Stomach (tissue), 8 donors: ENCODE measurements at regions not wholly inside any gene's neighbourhood (a gene's known extent, or its start where the extent isn't known, plus 50 kb on each side); places are given as distances from the start of the nearest gene placed in this dataset.

ENCODE experiments used
- DNase-seq, 2 donors: peaks; one replicate each; pipeline versions ENCODE4 v3.0.0 to v3.0.0-alpha.2; 2013 to 2019
- H3K27ac ChIP-seq, 5 donors: fragments of 200-600 bp in 4 of 5; sonication (generic) in 4 of 5; one replicate each; pipeline ENCODE4 v1.5.1; 2013 to 2019; ENCODE audit warnings: mild to moderate bottlenecking in 1 of 5, moderate library complexity in 1 of 5
- H3K27me3 ChIP-seq, 3 donors: fragments of 200-600 bp; sonication (generic); one replicate each; pipeline ENCODE4 v1.5.1; 2017 to 2019; ENCODE audit warnings: mixed run types in 1 of 3
- H3K36me3 ChIP-seq, 4 donors: fragments of 200-600 bp; sonication (generic); 1 replicate in 3 of 4; 2 replicates in 1 of 4; pipeline ENCODE4 v1.5.1; 2016 to 2019
- H3K4me1 ChIP-seq, 4 donors: fragments of 200-600 bp; sonication (generic); one replicate each; pipeline ENCODE4 v1.5.1; 2016 to 2019
- H3K4me3 ChIP-seq, 4 donors: fragments of 200-600 bp; sonication (generic) in 3 of 4; one replicate each; pipeline ENCODE4 v1.5.1; 2016 to 2019; ENCODE audit warnings: mild to moderate bottlenecking in 1 of 4
- H3K9me3 ChIP-seq, 4 donors: fragments of 200-600 bp; sonication (generic); one replicate each; pipeline ENCODE4 v1.5.1; 2016 to 2019
- CTCF ChIP-seq, 7 experiments: fragments of 450-650 bp in 4 of 7; fragments of 200-600 bp in 3 of 7; sonication (generic) in 3 of 7; IDR thresholded peaks; one replicate each; pipeline ENCODE4 v1.5.1; 2016 to 2019; ENCODE audit warnings: antibody characterized with exemption in 7 of 7, control low read depth in 2 of 7, mild to moderate bottlenecking in 1 of 7
- EP300 ChIP-seq: sonication (generic); formaldehyde crosslinking; IDR thresholded peaks from one replicate; pipeline ENCODE4 v1.6.1; 2017; ENCODE audit warnings: antibody characterized with exemption
- POLR2A ChIP-seq, 4 donors: fragments of 450-650 bp; IDR thresholded peaks; one replicate each; pipeline ENCODE4 v1.6.1; 2016; ENCODE audit warnings: antibody characterized with exemption in 4 of 4, control low read depth in 2 of 4, mild to moderate bottlenecking in 1 of 4, moderate library complexity in 1 of 4
- POLR2AphosphoS5 ChIP-seq, 3 donors: sonication (generic); formaldehyde crosslinking; IDR thresholded peaks; one replicate each; pipeline ENCODE4 v1.6.1; 2016; ENCODE audit warnings: antibody characterized with exemption in 3 of 3
- WGBS, 5 donors: extraction: QIAGEN DNeasy Blood & Tissue Kit in 3 of 5; methylation state at CpG; one replicate each; pipeline versions ENCODE4 v1.1.5 to v1.1.7; 2013 to 2018; 5-methylcytosine and 5-hydroxymethylcytosine counted together
- intact Hi-C: fragments of 100-400 bp; cut with DNase I; formaldehyde crosslinking; loops from one replicate; pipeline ENCODE4 v1.15.1; 2023; ENCODE audit warnings: low total_unique reads
- donor health status: healthy with polysubstance abuse.
- donor health status: Bipolar disorder and iron deficiency.
- donor health status: healthy.

GRCh38 chr15:86001200-86001599, 78.5 kb upstream of the AGBL1 start:
- no peaks in the 10 kb centered on the region for H3K27me3 ChIP-seq
- no peaks in the 10 kb centered on the region for H3K36me3 ChIP-seq
- intact Hi-C loops: no loop called here
- TF ChIP-seq POLR2AphosphoS5 (IDR thresholded peaks at IDR 0.05) (no peak), CTCF (IDR thresholded peaks at IDR 0.05) (no peak), EP300 (no peak), POLR2A (IDR thresholded peaks at IDR 0.05) (no peak)
- H3K4me3 ChIP-seq: no peak overlapping the region
- H3K4me1 ChIP-seq: peaks cover 0 to 6% (median 0%) of the 10 kb centered on the region in 4 donors
- H3K27ac ChIP-seq: no peak overlapping the region
- no peak for DNase-seq
- H3K9me3 ChIP-seq: no peaks in the 10 kb centered on the region
- 23 to 57% (median 44%) methylated on average over 4 of the region's 4 CpGs for WGBS, 5 donors

- Histone ChIP-seq H3K27me3 (no peaks in the 10 kb centered on the region), H3K4me3 (no peak overlapping the region), H3K4me1 (peaks cover 0 to 6% (median 0%) of the 10 kb centered on the region in 4 donors), H3K9me3 (no peaks in the 10 kb centered on the region), H3K27ac (no peak overlapping the region), H3K36me3 (no peaks in the 10 kb centered on the region)
- intact Hi-C loops: no loop called here
- TF ChIP-seq POLR2AphosphoS5 (IDR thresholded peaks at IDR 0.05): no peak
- no peak for TF ChIP-seq POLR2A (IDR thresholded peaks at IDR 0.05)
- TF ChIP-seq CTCF (IDR thresholded peaks at IDR 0.05): no peak
- DNase-seq: peak in 1 of 2 donors; percentile 49
Measured at GRCh38 chr15:86002444-86002843, 77.2 kb upstream of the AGBL1 start.

DNA sequence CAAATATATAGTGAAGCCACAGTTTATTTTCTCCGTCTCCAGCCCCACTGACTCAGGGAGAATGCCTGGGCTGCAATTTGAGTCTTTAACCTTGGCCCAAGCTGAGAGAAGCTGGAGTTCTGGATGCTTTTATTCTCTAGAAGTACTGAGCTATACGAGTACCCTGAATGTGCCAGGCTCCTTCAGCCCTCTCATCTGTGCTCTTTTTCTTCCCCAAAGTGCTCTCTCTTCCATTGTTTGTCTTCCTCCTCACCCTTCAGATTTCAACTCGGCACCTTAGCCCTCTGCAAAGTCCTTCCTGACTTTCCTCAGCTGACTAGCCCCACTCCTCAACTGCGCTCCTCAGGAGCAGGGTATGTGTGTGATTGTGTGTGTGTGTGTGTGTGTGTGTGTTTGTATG, 75.6 kb upstream of the AGBL1 start:
- Histone ChIP-seq H3K27me3 (no peaks in the 10 kb centered on the region), H3K36me3 (no peaks in the 10 kb centered on the region), H3K9me3 (no peaks in the 10 kb centered on the region), H3K27ac (no peak overlapping the region), H3K4me3 (no peak overlapping the region), H3K4me1 (peaks cover 0 to 6% (median 0%) of the 10 kb centered on the region in 4 donors)
- intact Hi-C loops: no loop called here
- TF ChIP-seq POLR2A (IDR thresholded peaks at IDR 0.05): no peak
- no peak for TF ChIP-seq POLR2AphosphoS5 (IDR thresholded peaks at IDR 0.05)
- TF ChIP-seq CTCF (IDR thresholded peaks at IDR 0.05): no peak
- no peak for TF ChIP-seq EP300
- 68 to 75% (median 70%) methylated on average over 4 of the region's 4 CpGs for WGBS, 5 donors
- DNase-seq: no peak

DNA sequence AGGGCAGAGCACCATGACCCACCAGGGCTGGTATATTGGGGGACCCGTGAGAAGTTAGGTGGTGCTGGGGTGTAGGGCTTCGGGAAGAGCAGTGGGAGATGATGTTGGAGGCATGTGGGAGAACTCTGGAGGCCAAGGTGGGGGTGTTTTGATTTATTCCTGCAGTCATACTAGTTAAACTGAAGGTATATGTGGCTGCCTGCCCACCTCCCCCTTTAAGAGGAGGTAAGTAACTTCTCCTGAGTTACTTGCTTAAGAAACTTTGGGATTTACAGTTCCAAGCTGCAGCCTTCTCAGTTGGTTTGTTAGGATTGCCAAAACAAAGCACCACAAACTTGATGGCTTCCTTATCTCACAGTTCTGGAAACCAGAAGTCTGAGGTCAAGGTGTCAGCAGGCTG, 73.1 kb upstream of the AGBL1 start:
- 78 to 92% (median 88%) methylated on average over 2 of the region's 2 CpGs for WGBS, 5 donors
- Histone ChIP-seq H3K36me3 (no peaks in the 10 kb centered on the region), H3K4me3 (no peak overlapping the region), H3K27ac (no peak overlapping the region), H3K4me1 (peaks cover 0 to 6% (median 0%) of the 10 kb centered on the region in 4 donors), H3K9me3 (no peaks in the 10 kb centered on the region), H3K27me3 (no peaks in the 10 kb centered on the region)
- no peak for DNase-seq
- TF ChIP-seq EP300 (no peak), POLR2AphosphoS5 (IDR thresholded peaks at IDR 0.05) (no peak), POLR2A (IDR thresholded peaks at IDR 0.05) (no peak), CTCF (IDR thresholded peaks at IDR 0.05) (no peak)
- intact Hi-C loops: no loop called here
